ENCODE measurements at regions not wholly inside any gene's neighbourhood (a gene's known extent, or its start where the extent isn't known, plus 50 kb on each side); places are given as distances from the start of the nearest gene placed in this dataset.
"Not testable (repeated sequence)": the region's sequence is repeated elsewhere in the genome, so short reads cannot be mapped to it uniquely, and the experiment has no call there.

DNA sequence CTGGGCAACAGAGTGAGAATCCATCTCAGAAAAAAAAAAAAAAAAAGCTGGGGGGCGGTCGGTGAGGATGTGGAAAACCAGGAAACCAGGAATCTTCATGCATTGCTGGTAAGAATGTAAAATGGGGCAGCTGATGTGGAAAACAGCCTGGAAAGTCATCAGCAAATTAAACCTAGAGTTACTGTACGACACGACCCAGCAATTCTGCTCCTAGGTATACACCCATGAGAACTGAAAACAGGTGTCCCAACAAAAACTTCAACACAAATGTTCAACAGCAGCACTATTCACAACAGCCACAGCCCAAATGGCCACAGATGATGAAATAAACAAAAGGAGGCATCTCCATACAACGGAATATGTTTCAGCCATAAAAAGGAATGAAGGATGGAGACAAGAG is 97.3 kb downstream of the NCOR2 start:
- TF ChIP-seq CTCF (IDR thresholded peaks at IDR 0.05; ENCODE audit: low read depth, low read length, missing control alignments) = no peak
- no peak for DNase-seq (ENCODE audit: extremely low read depth, low read depth)

GRCh38 chr12:124469193-124469888 is 98.1 kb downstream of the NCOR2 start:
- TF ChIP-seq CTCF (IDR thresholded peaks at IDR 0.05; ENCODE audit: low read depth, low read length, missing control alignments) = peak; percentile 79
- DNase-seq (ENCODE audit: extremely low read depth, low read depth) = no peak
- H3K4me3 ChIP-seq (replicated peaks; ENCODE audit: low read depth, low read length) = no peak overlapping the region

More for the DNA sequence above, 97.3 kb downstream of the NCOR2 start:
- no peak overlapping the region for H3K4me3 ChIP-seq (replicated peaks; ENCODE audit: low read depth, low read length)

GRCh38 chr12:124467549-124467948 is 99.9 kb downstream of the NCOR2 start:
- not testable (repeated sequence) for H3K4me3 ChIP-seq (replicated peaks; ENCODE audit: low read depth, low read length); DNase-seq (ENCODE audit: extremely low read depth, low read depth)

GRCh38 chr12:124466216-124467128 is 100.9 kb downstream of the NCOR2 start:
- DNase-seq (ENCODE audit: extremely low read depth, low read depth) = no peak
- H3K4me3 ChIP-seq (replicated peaks; ENCODE audit: low read depth, low read length) = no peak overlapping the region

GRCh38 chr12:124465473-124465872 is 101.9 kb downstream of the NCOR2 start:
- no peak for TF ChIP-seq CTCF (IDR thresholded peaks at IDR 0.05; ENCODE audit: low read depth, low read length, missing control alignments)
- H3K4me3 ChIP-seq (replicated peaks; ENCODE audit: low read depth, low read length) = no peak overlapping the region
- no peak for DNase-seq (ENCODE audit: extremely low read depth, low read depth)

More at GRCh38 chr12:124466216-124467128, 100.9 kb downstream of the NCOR2 start:
- TF ChIP-seq CTCF (IDR thresholded peaks at IDR 0.05; ENCODE audit: low read depth, low read length, missing control alignments) = no peak

- no peak for TF ChIP-seq CTCF (IDR thresholded peaks at IDR 0.05; ENCODE audit: low read depth, low read length, missing control alignments)
- no peak for DNase-seq (ENCODE audit: extremely low read depth, low read depth)
- no peak overlapping the region for H3K4me3 ChIP-seq (replicated peaks; ENCODE audit: low read depth, low read length)
Measured at GRCh38 chr12:124464830-124465229, 102.6 kb downstream of the NCOR2 start.

GRCh38 chr12:124464062-124464461 is 103.3 kb downstream of the NCOR2 start:
- no peak for TF ChIP-seq CTCF (IDR thresholded peaks at IDR 0.05; ENCODE audit: low read depth, low read length, missing control alignments)
- no peak for DNase-seq (ENCODE audit: extremely low read depth, low read depth)
- no peak overlapping the region for H3K4me3 ChIP-seq (replicated peaks; ENCODE audit: low read depth, low read length)
